ENCODE measurements at regions not wholly inside any gene's neighbourhood (a gene's known extent, or its start where the extent isn't known, plus 50 kb on each side); places are given as distances from the start of the nearest gene placed in this dataset.

- TF ChIP-seq, protein P1, sequence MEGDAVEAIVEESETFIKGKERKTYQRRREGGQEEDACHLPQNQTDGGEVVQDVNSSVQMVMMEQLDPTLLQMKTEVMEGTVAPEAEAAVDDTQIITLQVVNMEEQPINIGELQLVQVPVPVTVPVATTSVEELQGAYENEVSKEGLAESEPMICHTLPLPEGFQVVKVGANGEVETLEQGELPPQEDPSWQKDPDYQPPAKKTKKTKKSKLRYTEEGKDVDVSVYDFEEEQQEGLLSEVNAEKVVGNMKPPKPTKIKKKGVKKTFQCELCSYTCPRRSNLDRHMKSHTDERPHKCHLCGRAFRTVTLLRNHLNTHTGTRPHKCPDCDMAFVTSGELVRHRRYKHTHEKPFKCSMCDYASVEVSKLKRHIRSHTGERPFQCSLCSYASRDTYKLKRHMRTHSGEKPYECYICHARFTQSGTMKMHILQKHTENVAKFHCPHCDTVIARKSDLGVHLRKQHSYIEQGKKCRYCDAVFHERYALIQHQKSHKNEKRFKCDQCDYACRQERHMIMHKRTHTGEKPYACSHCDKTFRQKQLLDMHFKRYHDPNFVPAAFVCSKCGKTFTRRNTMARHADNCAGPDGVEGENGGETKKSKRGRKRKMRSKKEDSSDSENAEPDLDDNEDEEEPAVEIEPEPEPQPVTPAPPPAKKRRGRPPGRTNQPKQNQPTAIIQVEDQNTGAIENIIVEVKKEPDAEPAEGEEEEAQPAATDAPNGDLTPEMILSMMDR (IDR thresholded peaks at IDR 0.05) = no peak
Measured at GRCh38 chr2:21687589-21687988, 563.8 kb downstream of the TDRD15 start.

GRCh38 chr2:21690005-21690404 is 566.2 kb downstream of the TDRD15 start:
- TF ChIP-seq, protein P1 (IDR thresholded peaks at IDR 0.05) = no peak

GRCh38 chr2:21693081-21693480 is 569.3 kb downstream of the TDRD15 start:
- TF ChIP-seq, protein P1 (IDR thresholded peaks at IDR 0.05) = no peak

DNA sequence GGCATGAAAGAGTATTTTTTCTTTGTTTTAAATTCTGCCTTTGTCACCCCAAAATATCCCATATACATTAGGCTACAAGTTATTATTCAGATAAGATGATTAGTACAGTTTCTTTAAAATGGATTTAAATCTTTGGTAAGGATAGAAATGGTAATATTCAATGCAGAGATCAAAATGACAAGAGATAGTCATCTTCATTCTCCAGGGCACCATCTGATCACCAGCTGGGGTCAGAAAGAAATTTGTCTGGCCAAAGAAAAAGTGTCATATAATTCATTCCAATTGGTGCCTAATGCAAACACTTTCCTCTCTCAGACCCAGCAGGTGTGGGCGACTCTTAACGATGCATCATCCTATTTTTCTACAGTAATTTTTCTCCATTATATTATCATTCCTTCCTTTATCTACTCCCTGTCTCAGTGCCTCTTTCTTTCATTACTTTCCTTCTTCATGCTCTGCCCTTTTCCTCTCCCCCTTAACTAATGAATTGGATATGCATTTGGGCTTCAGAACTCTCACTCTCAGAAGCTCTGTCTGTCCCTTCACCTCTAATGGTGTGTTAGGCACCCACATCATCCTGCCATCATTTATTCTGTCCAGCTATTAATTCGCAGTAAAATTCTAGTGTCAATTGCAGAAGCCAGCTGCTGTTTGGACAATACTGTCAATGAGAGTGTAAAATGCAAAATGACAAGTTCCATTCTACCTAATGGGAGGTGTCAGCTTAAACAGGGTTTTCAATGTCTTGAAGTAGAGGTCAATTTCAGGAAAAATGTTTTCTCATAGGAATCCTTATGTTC is 570.5 kb downstream of the TDRD15 start:
- TF ChIP-seq, protein P1 (IDR thresholded peaks at IDR 0.05) = no peak

GRCh38 chr2:21696900-21697299 is 573.1 kb downstream of the TDRD15 start:
- TF ChIP-seq, protein P1 (IDR thresholded peaks at IDR 0.05) = no peak

- TF ChIP-seq, protein P1 (IDR thresholded peaks at IDR 0.05) = no peak
Measured at GRCh38 chr2:21700644-21701043, 576.9 kb downstream of the TDRD15 start.

DNA sequence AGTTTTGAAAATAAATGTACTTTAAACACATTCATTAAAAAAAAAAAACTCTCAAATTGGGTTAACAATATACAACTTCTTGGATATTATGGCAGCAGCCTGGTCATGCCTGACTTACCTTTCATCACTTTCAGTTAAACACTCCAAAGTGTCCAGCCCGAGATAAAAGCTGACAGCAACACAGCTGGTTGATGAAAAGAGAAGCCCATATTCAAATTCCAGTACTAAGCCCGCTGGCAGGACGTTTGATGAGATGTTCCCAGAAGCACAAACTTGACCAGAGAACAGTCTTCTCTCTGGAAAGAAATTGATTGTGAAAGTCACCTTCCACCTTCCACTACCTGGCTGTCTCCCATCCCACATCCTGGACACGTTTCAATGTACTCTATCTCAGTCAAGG is 586.3 kb downstream of the TDRD15 start:
- TF ChIP-seq, protein P1 (IDR thresholded peaks at IDR 0.05) = no peak

Data from LNCAP (cell line).